Inflammatory macrophage treated with lipopolysaccharide for 1 hour (primary cell): ENCODE measurements at regions not wholly inside any gene's neighbourhood (a gene's known extent, or its start where the extent isn't known, plus 50 kb on each side); places are given as distances from the start of the nearest gene placed in this dataset.
"Not testable (repeated sequence)": the region's sequence is repeated elsewhere in the genome, so short reads cannot be mapped to it uniquely, and the experiment has no call there.

ENCODE experiments used
- DNase-seq, 2 donors: peaks; one replicate each; pipeline ENCODE4 v3.0.0-alpha.2; 2020 to 2022

GRCh38 chr11:87529486-87529885 is 491.8 kb downstream of the TMEM135 start:
- DNase-seq, result no peak

DNA sequence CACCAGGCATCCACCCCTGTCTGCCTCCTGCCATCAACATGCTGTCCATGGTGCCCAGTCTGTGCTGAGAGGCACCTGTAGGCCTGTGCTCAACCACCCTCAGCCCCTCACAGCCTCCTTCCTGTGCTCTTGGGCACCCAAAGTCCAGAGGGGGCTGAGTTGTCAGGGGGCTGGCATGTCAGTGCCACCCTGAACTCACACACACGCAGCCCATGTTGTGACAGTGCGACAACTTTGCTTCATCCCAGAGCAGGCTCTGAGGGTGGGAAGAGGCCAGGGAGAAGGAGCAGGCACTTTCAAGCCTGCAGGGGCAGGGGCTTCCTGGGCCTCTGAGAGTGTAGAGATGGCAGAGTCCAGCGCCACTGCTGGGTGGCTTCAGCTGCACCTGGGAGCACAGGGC is 491.0 kb downstream of the TMEM135 start:
- DNase-seq, result no peak

DNA sequence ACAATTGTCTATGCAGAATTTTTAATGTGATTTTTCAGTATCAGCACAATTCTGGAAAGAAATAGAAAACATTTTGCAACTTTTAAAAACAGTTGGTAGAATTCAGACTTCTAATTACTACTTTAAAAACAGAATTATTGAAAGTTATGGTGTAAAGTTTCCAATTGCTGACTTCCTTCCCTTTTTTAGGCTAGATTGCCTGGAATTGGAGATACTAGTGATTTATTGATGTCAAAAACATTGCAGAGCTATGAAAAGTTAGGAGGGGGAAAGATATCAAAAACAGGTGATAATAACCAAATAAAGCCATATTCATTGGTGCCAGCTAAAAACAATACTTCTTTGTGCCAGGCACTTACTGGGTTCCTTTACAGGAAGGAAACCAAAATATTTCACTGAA is 485.5 kb downstream of the TMEM135 start:
- DNase-seq, result no peak

DNA sequence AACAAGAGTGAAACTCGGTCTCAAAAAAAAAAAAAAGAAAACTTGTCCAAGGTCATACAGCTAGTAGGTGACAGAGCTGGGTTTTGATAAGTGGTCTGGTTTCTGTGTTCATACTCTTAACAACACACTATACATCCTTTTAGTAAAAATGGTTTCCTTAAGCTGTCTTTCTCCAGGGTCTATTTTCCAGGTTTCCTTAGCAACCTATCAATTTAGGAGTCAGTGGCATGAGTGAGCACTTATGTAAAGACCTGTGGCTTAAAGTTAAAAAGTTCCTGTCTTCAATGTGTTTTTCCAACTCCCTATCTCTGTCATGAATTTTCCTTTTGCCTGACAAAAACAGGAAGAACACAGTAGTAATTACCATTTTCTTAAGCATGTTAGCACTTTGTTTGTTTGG is 480.5 kb downstream of the TMEM135 start:
- no peak for DNase-seq

- DNase-seq, result no peak
Measured at GRCh38 chr11:87517351-87517750, 479.6 kb downstream of the TMEM135 start.

- DNase-seq, result not testable (repeated sequence)
Measured at GRCh38 chr11:87507722-87508121, 470.0 kb downstream of the TMEM135 start.

GRCh38 chr11:87506946-87507345 is 469.2 kb downstream of the TMEM135 start:
- DNase-seq, result not testable (repeated sequence)

GRCh38 chr11:87501388-87501787 is 463.7 kb downstream of the TMEM135 start:
- DNase-seq, result no peak

DNA sequence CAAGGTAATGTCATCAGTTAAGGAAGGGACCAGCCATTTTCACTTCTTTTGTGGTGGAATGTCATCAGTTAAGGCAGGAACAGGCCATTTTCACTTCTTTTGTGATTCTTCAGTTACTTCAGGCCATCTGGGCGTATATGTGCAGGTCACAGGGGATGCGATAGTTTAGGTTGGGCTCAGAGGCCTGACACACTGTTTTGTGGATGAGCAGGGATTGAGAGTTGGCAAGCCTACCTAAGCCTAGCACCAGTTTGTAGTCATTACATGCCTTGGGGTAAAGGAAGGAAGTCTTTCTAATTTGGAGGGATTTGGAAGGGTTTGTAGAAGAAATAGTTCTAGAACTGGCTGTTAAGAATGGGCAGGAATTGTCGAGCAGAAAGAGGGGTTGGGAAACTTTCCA is 457.2 kb downstream of the TMEM135 start:
- not testable (repeated sequence) for DNase-seq

DNA sequence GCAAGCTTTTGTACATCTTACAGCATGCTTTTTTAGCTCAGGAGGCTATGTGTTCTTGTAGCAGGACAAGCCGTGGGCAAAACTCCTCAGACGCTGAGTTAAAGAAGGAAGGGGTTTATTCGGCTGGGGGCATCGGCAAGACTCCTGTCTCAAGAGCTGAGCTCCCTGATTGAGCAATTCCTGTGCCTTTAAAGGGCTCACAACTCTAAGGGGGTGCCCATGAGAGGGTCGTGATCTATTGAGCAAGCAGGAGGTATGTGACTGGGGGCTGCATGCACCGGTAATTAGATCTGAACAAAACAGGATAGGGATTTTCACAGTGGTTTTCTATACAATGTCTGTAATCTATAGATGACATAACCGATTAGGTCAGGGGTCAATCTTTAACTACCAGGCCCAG is 456.3 kb downstream of the TMEM135 start:
- not testable (repeated sequence) for DNase-seq

DNA sequence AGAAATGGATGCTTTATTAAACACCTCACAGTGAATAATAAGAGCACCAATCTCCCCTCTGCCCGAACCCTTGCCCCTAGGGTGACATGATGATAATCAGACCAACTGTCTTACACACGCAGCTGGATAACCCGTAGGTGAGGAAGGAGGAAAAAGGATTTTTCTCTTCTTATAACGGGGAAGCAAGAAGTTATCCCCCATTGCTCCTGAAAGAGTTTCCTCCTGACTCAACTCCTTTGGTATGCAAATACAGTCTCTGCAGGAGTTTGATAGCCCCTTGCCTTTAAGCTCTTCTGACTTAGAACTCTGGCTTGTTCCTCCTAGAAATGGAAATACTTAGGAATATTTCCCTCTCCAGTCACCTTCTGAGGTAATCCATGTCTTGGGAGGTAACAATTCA is 455.8 kb downstream of the TMEM135 start:
- DNase-seq, result no peak

GRCh38 chr11:87491381-87491780 is 453.6 kb downstream of the TMEM135 start:
- peak; percentile 0 to 9 for DNase-seq

- DNase-seq, result no peak
Measured at GRCh38 chr11:87490671-87491070, 452.9 kb downstream of the TMEM135 start.

DNA sequence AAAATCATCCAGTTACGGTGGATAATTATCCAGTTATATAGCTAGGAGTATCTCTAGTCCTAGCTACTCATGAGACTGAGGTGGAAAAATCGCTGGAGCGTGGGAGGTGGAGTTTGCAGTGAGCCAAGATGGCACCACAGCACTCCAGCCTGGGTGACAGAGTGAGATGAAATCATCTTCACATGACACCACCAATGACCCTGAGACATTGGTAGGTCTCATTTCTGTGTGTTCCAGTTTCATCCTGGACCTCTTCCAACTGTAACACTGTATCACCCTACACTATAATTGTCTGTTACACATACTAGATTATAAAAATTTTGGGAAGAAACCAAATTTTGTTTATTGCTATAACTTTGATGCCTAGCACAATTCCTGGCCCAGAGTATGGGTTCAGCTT is 446.8 kb downstream of the TMEM135 start:
- no peak for DNase-seq

DNA sequence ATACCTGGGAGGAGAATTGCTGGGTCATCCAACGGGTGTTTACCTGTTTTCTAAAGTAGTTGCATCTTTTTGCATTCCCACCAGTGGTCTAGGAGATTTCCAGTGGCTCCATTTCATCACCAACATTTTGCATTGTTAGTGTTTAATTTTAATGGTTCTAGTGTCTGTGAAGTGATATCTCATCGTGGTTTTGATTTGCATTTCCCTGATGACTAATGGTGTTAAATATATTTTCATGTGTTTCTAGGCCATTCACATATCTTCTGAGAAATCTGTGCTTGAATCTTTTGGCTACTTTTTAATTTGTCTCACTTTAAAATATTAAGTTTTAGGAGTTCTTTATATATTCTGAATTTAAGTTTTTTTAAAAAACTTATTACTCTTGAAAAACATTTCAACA is 439.6 kb downstream of the TMEM135 start:
- no peak for DNase-seq

DNA sequence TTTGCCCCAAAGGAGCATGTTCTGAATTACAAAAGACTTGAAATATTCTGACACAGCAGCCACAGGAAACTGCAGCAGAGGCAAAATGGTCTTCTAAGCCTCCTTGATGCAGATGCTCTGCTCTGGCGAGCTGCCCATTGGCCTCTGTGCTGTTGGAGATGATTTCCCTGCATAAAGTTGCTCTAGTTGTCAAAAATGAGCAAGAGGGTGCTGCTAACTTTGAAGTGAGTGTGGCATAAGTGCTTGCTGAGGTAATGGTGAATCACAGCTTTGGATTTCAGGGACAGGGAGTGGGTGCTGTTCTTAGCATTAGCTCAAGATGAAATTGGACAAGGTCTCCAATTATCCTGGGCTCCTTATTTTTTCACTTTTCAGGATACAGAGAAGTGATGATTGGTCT is 435.4 kb downstream of the TMEM135 start:
- no peak for DNase-seq

DNA sequence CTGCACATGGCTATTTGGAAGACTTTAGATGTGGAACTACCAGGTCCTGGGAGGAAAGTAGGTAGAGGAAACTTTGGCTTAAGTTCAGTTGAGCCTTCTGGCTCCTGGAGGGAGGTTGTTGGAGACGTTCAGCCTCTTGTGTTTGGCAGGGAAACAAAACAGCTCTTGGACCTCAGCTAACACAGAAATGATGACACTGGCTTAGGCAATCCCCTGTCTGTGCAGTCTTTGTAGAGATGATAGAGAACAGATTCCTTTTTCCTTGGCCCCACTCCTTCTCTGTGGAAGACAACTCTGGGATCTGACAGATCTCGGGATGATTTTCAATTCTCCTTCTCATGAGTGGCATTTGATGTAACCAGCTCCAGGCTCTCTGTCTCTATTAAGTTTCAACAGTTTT is 428.5 kb downstream of the TMEM135 start:
- no peak for DNase-seq

DNA sequence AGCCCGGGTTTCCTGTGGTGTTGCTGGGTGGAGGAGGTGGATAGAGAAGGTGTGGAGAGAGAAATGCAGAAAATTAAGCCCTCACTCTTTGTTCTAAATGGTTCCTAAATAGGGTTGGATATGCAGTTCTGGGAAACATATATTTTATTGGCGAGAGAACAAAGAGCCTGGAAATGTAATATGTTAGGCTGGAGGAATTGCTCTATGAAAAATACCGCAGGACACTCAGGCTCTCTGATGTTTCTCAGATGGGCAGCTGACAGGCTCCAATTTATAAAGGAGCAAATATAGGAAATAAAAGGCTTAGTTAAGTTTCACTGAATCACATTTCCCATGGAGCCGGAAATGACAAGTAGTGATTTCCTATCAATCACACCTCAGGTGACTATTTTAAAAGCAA is 428.0 kb downstream of the TMEM135 start:
- no peak for DNase-seq

GRCh38 chr11:87463486-87464102 is 425.9 kb downstream of the TMEM135 start:
- no peak for DNase-seq

DNA sequence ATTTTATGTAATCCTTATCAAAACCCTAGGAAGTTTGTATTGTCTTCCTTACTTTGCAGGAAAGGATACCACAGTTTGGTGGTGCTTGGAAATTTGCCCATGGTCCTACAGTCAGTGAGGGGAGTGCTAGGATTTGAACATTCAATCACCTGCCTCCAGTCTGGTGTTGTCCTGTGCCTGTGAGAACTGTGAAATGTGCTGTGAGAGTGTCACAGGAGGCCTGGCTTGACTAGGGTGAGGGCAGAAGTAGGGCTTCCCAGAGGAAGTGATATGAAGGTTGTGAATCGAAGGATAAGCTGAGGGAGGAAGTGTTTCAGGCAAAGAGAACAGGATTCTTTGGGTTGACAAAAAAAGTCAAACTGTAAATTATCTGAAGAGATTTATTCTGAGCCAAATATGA is 424.4 kb downstream of the TMEM135 start:
- no peak for DNase-seq

DNA sequence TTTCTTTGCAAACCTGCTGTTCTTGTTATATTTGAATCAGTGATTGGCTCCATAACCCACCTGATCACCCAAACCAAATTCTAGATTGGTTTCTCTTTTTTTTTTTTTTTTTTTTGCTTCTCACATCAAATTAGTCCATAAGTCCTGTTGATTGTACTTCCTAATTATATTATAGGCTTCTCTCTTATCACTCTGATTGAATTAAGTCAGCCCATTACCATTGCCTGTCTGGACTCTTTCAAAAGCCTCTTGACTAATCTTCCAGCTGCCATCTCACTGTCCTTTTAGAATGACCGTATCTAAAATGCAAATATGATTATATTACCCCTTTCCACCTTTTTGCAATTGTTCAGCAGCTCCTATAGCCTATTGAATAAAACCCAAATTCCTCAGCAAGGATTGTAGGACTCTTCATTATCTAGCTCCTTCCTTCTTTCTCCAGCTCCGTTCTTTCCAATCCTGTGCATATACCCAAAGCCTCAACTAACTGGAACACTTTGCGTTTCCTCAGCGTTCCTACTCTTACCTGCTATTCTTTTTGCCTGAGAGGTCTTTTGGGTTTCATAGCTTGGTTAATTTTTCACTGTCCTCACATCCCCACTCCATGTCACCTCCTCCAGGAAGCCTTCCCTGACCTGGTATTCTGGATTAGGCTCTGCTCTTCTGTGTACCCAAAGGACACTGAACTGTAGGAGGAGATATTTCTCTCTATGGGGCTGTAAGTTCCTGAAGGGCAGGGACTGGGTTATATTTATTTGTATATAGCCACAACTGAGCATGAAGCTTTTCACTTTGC is 423.3 kb downstream of the TMEM135 start:
- no peak for DNase-seq

DNA sequence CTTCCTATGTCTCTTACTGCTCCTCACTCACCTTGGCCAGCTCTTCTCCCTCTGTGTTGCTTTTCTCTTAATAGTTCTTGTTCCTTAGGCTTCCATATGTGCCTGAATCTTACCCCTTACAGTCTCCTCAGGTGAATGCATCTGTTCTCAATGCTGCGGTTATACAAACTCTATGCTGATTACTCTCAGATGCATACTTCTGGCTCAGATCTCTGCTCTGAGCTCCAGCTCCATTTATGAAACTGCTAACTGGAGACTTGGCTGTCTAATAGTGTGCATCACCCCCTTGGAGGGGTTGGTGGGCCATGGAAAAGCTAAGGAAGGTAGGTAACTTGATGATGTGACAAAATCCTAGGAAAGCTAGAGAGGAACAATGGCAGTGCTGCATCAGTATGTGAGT is 422.5 kb downstream of the TMEM135 start:
- DNase-seq, result no peak

DNA sequence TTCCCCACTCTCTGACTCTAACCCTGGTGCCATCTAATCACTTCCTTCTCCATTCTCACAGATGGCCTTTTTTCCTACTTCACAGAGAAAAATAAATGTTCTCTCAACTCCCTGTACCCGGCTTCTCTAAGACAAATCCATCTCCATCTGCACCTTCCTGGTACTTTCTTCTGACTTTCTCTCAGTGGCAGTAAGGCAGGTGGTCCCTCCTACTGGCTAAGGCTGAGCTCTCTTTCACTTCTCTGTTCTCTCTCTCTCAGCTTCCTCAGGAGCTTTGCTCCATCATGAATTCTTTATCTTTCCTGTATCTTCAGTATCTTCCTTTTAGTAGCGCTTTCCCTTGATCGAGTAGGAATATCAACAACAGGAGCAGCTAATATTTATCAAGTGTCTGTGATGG is 421.6 kb downstream of the TMEM135 start:
- DNase-seq, result no peak

GRCh38 chr11:87456499-87456898 is 418.8 kb downstream of the TMEM135 start:
- DNase-seq, result no peak

GRCh38 chr11:87455180-87455579 is 417.4 kb downstream of the TMEM135 start:
- no peak for DNase-seq
